ENCODE measurements at regions not wholly inside any gene's neighbourhood (a gene's known extent, or its start where the extent isn't known, plus 50 kb on each side); places are given as distances from the start of the nearest gene placed in this dataset.

DNA sequence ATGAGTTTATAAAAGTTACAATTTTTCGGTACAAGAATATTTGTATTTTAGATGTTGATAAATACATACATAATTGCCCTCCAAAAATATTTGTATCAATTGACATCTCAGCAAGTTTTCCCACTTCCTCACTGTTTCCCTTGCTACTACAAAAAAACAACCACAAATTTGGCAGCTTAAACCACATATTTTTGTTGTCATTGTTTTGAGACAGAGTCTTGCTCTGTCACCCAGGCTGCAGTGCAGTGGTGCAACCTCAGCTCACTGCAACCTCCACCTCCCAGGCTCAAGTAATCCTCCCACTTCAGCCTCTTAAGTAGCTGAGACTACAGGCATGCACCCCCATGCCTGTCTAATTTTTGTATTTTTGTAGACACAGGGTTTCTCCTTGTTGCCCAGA lies 162.8 kb upstream of the RARB start:
- TF ChIP-seq MBD2 (IDR thresholded peaks at IDR 0.05; ENCODE audit: borderline replicate concordance, low read depth) (no peak), MAZ (CRISPR knock-in tag; conservative IDR thresholded peaks at IDR 0.05 in 1 of 2, IDR thresholded peaks at IDR 0.05 in 1 of 2) (no peak), RBBP5 (IDR thresholded peaks at IDR 0.05; ENCODE audit: borderline replicate concordance, insufficient read depth, low read length, poor library complexity, severe bottlenecking) (no peak), POLR2A (conservative IDR thresholded peaks at IDR 0.05) (no peak), TCF7L2 (IDR thresholded peaks at IDR 0.05; ENCODE audit: low read depth, low read length) (no peak), ZNF282 (CRISPR knock-in tag; IDR thresholded peaks at IDR 0.05) (no peak), MYC (IDR thresholded peaks at IDR 0.05; ENCODE audit: low read depth, low read length) (no peak), MYC (CRISPR knock-in tag; IDR thresholded peaks at IDR 0.05; ENCODE audit: borderline replicate concordance, low read depth) (no peak), TGIF2 (CRISPR knock-in tag; IDR thresholded peaks at IDR 0.05) (no peak), TAF7 (tag; IDR thresholded peaks at IDR 0.05) (no peak), PHF8 (IDR thresholded peaks at IDR 0.05; ENCODE audit: borderline replicate concordance, low read length) (no peak), TAF1 (IDR thresholded peaks at IDR 0.05; ENCODE audit: control insufficient read depth, extremely low read depth, insufficient read depth, low read length, severe bottlenecking) (no peak)
- TF ChIP-seq, protein P1, sequence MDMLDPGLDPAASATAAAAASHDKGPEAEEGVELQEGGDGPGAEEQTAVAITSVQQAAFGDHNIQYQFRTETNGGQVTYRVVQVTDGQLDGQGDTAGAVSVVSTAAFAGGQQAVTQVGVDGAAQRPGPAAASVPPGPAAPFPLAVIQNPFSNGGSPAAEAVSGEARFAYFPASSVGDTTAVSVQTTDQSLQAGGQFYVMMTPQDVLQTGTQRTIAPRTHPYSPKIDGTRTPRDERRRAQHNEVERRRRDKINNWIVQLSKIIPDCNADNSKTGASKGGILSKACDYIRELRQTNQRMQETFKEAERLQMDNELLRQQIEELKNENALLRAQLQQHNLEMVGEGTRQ (CRISPR knock-in tag; IDR thresholded peaks at IDR 0.05), result no peak
- TF ChIP-seq, protein P2, sequence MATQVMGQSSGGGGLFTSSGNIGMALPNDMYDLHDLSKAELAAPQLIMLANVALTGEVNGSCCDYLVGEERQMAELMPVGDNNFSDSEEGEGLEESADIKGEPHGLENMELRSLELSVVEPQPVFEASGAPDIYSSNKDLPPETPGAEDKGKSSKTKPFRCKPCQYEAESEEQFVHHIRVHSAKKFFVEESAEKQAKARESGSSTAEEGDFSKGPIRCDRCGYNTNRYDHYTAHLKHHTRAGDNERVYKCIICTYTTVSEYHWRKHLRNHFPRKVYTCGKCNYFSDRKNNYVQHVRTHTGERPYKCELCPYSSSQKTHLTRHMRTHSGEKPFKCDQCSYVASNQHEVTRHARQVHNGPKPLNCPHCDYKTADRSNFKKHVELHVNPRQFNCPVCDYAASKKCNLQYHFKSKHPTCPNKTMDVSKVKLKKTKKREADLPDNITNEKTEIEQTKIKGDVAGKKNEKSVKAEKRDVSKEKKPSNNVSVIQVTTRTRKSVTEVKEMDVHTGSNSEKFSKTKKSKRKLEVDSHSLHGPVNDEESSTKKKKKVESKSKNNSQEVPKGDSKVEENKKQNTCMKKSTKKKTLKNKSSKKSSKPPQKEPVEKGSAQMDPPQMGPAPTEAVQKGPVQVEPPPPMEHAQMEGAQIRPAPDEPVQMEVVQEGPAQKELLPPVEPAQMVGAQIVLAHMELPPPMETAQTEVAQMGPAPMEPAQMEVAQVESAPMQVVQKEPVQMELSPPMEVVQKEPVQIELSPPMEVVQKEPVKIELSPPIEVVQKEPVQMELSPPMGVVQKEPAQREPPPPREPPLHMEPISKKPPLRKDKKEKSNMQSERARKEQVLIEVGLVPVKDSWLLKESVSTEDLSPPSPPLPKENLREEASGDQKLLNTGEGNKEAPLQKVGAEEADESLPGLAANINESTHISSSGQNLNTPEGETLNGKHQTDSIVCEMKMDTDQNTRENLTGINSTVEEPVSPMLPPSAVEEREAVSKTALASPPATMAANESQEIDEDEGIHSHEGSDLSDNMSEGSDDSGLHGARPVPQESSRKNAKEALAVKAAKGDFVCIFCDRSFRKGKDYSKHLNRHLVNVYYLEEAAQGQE (IDR thresholded peaks at IDR 0.05; ENCODE audit: borderline replicate concordance), result no peak
- TF ChIP-seq, protein P2 (CRISPR knock-in tag; IDR thresholded peaks at IDR 0.05; ENCODE audit: low read depth), result no peak

All from K562 (cell line).